HS-27A (cell line): ENCODE measurements at regions not wholly inside any gene's neighbourhood (a gene's known extent, or its start where the extent isn't known, plus 50 kb on each side); places are given as distances from the start of the nearest gene placed in this dataset.
A peak's percentile ranks its signal among the peaks of the same experiment; 100 is the strongest.
"Not testable (repeated sequence)": the region's sequence is repeated elsewhere in the genome, so short reads cannot be mapped to it uniquely, and the experiment has no call there.

ENCODE experiments used
- DNase-seq: peaks from one replicate; pipeline ENCODE4 v3.0.0-alpha.2; 2012; ENCODE audit warnings: low read depth, missing footprints

DNA sequence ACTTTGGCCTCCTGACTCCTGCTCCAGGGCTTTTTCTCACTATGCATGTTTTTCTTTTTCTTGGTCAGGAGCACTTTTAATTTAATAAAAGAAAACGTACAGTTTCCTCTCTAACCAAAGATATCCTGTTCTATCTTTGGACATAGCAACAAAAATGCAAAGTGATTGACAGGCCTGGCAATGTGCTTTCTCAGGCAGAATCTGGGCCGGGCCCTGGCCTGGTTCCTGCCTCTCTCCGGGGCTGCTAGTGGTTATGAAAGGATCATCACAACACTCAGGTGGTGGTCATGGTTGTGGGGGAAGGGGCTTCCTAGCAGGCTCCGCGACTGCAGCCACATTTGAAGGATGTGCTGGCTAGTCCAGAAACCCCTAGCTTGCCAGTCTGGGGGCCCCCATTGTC lies 85.8 kb upstream of the USP24 start:
- no peak for DNase-seq

DNA sequence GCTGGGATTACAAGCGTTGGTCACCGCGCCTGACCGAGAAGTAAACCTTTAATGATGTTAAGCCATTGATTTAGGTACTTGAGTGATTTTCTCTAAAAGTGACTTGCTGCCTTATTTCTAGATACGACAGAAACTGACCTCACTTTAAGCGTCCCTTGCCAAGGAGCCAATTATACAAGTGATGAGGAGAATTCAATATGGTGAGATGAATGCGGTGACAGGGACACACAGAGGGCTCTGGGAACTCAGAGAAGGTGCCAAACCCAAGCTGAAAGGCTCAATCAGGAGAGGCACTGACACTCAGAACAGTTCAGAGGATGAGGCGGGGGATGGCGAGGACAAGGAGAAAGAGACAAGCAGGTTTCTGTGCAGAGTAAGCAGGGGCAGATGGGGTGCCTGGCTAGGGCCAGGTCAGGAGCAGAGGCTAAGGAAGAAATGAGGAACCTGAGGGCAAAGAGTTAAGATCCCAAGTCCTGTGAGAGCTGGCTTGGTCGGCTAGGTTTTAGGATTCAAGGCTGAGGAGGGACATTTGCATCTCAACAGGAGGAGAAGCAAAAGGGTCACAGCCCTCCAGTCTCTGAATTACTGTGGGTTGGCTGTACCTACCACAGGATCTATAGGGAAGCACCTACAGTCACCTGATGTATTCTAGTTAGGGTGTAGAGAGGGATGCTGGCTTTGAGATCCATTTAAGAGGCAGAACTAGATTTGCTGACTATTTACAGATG lies 83.2 kb upstream of the USP24 start:
- no peak for DNase-seq

DNA sequence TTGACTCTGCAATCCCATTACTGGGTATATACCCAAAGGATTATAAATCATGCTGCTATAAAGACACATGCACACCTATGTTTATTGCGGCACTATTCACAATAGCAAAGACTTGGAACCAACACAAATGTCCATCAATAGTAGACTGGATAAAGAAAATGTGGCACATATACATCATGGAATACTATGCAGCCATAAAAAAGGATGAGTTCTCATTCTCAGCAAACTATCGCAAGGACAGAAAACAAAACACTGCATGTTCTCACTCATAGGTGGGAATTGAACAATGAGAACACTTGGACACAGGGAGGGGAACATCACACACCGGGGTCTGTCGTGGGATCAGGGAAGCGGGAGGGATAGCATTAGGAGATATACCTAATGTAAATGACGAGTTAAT lies 81.1 kb upstream of the USP24 start:
- not testable (repeated sequence) for DNase-seq

DNA sequence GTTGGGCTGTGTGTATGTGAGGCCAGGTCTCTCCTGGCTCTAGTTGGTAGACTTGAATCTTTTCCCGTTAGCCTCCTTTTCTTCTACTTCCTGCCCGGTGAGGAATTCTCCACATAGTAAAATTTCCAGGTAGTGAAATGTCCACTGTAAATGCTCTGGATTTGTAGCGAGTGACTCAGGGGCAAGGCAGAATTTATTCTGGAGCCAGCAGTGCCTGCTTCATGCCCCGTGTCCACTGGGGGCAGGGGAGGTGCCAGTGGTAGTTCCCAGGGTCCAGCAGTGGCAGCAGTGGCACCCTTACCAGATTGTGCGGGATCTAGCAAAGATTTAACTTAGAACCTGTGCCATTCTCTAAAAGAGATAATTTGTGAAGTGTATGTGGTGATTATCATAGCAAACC lies 74.5 kb upstream of the USP24 start:
- DNase-seq: no peak

DNA sequence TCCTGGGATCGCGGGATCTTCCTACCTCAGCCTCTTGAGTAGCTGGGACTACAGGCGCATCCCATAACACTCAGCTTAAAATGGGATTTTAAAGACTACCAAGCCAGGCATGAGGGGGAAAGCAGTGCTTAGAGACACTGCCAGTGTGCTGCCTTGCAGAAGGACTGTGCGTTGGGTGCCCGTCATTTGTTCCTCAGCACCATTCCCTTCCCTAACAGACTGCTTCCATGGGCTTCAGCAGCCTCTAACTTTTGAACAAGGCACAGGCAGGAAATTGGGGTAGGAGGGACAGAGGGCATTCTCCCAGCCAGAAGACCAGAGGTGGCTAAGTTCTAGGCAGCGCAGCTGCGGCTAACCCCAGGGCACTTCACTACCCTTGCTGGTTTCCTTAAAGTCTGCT lies 73.9 kb upstream of the USP24 start:
- no peak for DNase-seq

DNA sequence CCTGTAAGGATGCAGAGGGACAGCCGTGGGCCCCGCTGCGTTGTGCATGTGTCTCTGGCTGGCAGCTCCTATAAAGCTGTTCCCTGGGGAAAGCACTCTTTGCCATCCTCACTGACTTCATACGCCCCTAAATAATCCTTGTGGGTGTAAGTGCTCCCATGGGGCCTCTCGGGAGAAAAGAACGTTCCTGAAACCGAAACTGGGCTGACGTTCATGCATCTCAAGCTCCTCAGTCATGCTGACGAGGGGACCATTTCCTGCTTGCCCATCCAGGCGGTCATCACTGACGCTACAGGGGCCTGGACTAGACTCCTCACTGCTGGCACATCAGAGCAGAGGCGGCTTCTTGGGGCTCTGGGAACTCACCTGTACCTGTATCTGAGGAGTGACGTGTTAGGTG lies 73.1 kb upstream of the USP24 start:
- DNase-seq: no peak

DNA sequence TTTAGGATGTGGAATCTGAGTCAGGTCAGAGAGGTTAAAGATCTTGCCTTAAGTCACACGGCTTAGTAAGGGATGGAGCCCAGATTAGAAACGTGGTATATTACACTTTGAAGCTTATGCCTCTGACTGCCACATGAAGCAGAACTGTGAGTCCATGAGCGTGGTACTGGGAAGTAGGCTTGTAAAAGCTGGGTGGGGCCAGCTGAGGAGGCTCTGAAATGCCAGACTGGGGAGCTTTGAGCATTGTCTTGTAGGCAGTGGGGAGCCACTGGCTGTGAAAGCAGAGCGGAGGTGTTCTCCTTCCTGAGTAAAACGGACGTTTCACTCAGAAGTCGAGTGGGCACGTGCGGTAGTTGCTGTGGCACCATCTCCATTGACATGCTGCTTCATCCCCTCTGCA lies 72.6 kb upstream of the USP24 start:
- DNase-seq: no peak

DNA sequence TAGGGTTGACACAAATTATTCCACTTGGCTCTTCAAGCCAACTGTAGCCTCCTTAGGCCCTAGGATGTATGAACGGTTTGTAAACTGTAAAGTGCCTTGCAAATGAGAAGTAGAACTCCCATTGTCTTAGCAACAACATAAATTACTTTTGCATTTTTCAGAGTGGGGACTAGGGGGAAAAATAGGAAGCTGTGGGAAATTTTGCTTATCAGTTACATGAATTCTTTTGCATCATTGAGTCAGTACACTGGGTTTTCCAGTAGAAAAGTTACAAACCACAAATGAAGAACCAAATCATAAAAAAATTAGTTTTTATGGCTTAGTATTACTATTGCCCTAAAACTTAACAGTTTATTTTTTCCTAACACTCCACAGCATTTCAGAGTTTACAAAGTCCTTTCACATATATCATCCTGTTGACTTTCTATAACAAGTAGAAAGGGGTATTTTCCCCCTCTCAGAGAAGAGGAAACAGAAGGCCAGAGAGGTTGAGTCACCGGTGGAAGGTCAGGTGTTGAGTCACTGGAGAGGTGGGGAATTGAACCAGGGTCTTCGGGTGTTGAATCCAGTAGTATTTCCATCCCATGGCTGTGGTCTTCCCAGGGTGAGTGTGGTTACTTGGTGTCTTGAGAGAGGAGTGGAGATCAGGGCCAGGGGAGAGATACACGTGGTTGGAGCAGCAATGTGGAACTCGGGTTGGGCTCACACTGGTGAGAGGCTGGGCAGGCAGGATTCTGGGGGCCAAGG lies 71.9 kb upstream of the USP24 start:
- no peak for DNase-seq

DNA sequence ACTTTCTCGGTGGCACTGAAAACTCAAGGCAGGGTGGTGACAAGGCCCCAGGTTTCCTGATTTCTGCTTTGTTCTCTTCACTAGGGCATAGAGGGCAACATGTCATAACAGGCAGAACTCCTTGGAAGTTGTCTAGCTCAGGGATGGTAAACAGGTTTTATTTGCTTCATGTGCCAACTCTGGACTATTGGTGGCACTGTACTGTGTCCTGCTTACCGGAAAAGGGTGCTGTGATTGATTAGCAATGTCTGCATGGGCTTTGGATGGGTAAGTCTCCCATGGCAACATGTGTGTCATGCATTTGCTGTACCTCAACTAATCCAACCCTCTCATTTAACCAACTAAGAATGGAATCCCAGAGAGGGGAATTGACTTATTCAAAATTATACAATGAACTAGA lies 70.7 kb upstream of the USP24 start:
- no peak for DNase-seq

DNA sequence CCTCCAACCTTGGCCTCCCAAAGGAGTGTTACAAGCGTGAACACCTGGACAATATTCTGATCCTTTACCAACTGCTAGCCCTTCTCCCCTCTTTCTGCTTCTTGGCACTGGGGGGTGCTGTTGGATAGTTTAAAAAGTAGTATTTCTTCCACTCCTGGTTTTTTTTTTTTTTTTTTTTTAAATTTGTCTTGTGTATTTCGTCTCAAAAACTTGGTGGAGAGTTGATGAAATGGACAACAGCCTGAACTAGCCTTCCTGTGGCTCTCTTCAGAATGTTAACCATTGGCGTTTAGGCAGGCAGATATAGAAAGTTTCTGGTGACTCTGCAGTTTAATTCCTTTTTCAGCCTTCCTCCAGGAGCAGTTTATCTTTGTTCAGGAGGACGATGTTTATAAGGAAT lies 69.7 kb upstream of the USP24 start:
- no peak for DNase-seq

DNA sequence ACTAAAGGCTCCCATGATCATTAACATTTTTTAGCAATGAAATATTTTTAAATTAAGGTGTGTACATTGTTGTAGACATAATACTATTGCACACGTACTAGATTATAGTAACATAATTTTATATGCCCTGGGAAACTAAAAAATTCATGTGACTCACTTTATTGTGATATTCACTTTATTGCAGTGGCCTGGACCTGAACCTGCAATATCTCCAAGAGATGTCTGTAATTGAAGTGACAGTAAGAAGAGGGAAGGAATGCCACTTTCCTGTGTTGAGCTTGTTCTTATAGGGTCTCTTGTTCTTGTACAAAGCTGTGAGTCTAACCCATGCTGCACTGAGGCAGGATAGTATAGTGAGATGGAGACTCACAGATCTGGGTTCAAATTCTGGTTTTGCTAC lies 66.9 kb upstream of the USP24 start:
- DNase-seq: no peak

DNA sequence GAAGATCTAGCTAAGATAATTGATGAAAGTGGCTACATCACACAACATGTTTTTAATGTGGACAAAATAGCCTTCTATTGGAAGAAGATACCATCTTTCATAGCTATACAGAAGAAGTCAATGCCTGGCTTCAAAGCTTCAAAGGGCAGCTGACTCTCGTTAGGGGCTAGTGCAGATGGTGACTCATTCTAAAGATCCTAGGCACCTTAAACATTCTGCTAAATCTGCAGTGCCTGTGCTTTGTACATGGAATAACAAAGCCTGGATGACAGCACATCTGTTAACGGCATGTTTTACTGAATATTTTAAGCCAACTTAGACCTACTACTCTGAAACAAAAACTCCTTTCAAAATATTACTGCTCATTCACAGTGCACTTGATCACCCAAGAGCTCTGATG lies 65.6 kb upstream of the USP24 start:
- DNase-seq: no peak

DNA sequence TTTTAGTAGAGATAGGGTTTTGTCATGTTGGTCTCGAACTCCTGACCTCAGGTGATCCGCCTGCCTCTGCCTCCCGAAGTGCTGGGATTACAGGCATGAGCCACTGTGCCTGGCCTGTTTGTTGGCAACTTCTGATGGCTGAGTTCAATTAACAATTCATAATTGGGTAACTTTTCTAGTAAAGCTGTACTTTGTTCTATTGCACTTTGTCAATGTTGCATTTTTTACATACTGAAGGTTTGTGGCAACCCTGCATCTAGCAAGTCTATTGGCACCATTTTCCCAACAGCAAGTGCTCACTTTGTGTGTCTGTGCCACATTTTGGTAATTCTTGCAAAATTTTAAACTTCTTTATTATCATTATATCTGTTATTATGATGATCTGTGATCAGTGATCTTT lies 64.5 kb upstream of the USP24 start:
- DNase-seq: no peak

DNA sequence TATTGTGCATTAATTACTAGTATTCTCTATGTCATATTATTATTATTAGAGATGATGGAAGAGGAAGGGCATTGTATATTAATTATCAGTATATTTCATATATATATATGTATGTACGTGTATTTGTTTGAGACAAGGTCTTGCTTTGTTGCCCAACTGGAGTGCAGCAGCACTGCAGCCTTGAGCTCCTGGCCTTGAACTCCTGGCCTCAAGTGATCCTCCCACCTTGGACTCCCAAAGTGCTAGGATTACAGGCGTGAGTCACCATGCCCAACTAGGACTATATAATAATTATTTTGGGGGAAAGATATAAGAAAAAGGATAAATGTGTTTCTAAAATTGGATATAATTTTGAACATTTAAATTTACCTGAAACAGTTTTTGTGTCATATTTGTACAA lies 63.2 kb upstream of the USP24 start:
- no peak for DNase-seq

DNA sequence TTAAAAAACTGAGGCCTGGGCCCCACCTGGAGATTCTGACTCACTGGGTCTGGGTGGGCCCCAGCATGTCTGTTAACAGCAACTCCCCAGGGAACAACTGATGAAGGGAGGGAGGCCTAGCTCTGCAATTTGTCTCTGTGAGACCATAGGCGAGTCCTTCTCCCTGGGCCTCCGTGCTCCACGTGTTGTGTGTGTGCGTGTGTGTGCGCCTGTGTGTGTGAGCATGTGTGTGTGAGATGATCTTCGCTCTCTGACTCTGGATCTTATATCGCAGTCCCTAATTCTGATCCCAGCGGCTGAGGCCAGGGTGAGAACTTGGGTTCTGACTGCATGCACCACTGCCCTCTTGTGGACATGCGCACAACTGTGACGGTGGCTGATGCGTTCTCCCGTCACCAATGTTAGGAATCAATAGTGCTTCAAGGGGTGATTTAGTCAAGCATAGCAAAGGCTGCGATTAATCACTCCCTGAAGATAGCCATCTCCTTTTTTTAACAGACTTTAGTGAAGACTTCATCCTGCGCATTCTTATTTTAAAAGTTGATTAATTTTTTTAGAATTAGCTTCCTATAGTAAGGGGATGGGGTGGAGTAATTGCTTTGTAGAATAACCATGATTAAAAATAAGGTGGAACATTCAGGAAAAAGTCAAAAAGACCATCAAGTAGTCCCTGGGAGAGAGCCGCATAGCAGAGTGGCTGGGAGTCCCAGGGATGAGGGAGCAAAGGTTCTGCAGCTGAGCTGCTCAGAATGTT lies 62.4 kb upstream of the USP24 start:
- DNase-seq: peak; percentile 63

DNA sequence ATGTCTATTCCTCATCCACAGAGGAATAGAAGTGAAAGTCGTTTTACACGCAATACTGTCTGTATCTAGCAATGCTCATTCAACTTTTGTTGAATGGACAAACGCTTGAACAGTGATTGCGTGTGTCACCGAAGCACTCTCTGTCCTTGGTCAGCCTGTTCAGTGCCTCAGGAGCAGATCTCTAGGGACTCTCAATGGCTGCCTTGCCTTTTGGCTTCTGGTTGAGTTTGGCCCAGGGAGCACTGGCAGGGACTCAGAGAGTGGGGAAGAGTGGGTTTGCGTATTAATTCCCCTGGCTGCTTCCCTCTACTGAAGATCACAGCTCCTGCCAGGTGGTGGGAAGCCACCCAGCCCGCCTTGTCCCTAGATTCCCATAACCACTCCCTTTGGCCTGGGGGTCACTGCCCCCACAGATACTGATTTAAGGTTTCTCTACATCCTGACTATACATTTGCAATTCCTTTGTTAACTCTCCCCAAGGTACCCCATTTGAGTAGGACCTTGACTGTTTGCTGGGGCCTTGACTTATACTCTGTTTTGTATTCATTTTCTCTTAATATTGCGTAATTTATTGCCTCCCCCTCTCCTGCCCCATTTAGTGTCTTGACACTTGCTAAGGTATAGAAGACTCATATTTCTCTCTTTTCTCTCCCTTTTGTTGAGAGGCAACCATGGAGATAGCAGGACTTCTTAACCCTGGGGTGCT lies 61.7 kb upstream of the USP24 start:
- DNase-seq: no peak

DNA sequence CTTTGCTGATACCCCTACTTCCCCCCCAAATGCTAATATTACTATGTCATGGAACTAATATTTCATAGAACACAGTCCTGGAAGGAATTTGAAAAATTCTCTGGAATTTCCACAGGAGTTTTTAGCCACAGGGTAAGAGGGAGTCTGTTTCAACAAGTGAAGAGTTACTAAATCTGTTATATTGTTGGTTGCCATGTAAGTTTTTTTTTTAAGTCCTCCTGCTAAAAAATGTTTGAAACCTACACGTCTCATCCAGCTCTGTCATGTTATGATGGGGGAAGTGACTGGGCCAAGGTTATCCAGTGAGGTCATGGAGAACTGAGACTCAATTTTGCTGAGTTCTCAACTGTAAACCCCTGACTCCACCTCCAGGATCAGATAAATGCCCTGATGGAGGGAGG lies 60.8 kb upstream of the USP24 start:
- no peak for DNase-seq

DNA sequence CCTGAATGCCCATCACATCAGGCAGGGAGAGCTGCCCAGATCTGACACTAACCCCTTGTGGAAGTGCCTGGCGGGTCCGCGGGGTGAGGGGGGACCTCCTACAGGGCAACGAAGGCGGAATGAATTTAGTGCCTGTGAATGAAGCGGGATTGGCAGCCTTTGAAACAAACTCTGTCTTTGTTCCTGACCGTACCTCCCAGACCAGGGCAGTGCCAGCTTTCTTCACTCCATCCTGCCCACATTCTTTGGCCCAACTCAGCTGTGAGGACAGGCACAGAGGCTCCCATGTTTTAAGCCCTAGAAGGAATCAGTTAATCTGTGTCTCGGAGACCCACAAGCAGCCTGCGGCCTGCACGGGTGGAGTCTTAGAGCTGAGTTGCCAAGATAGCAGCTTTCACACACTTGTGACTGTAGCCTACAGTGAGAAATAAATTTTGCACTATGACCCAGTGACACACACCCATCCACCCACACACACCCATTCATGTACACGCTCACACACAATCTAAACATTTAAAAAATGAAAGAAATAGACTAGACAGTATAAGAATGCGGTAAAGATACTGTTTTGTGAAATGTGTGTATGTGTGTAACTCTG lies 60.1 kb upstream of the USP24 start:
- DNase-seq: no peak

DNA sequence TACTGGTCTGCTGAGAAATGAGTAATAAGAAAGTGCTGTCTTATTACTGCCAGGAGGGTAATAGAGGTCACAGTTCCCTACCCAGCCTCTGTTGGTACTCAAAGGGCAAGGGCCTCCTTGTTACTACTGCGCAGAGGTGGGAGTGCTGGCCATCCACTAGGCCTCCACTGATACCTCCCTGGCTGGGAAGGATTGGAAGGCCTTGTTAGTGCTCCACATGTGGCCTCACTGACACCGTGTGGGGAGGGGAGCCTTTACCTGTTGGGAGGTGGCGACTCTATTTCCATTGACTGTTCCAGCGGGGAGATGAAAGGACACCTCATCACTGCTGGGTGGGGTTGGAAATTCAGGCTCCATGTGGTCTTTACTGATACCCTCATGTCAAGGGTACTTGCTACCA lies 57.8 kb upstream of the USP24 start:
- no peak for DNase-seq
